ENCODE measurements at regions not wholly inside any gene's neighbourhood (a gene's known extent, or its start where the extent isn't known, plus 50 kb on each side); places are given as distances from the start of the nearest gene placed in this dataset.
"Not testable (repeated sequence)": the region's sequence is repeated elsewhere in the genome, so short reads cannot be mapped to it uniquely, and the experiment has no call there.

DNA sequence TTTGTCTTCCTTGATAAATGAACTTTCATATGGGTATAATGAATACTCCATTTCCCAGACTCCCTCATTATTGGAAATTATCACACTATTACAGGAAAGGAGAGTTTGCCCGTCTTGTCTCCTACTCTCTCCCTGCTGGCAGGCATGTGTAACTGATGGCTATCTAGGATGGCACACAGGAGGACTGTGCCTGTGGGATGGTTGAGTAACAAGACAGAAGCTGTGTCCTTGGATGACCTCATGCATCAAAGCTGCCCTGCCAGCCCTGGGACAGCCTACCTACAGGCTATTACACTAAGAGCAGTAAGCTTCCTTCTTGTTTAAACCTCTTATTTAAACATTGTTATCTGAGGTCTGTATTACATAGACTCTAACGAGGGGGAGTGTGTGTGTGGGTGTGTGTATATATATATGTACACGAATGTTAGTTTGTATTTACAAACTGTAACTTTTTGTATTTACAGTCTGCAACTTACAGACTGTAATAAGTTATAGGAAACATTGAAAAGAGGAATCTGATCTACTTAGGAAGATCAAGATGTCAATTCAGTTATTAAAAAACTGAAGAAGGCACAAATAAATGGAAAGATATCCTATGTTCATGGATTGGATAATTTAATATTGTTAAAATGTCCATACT lies 247.6 kb upstream of the ACO1 start:
- Mint-ChIP-seq H3K4me3 (no peak overlapping the region), H3K27ac (no peak overlapping the region), H3K27me3 (peaks cover 2% of the 10 kb centered on the region), H3K36me3 (ENCODE audit: low read depth) (no peaks in the 10 kb centered on the region), H3K4me1 (ENCODE audit: low read depth) (no peaks in the 10 kb centered on the region), H3K9me3 (no peaks in the 10 kb centered on the region)
- no peak for DNase-seq

DNA sequence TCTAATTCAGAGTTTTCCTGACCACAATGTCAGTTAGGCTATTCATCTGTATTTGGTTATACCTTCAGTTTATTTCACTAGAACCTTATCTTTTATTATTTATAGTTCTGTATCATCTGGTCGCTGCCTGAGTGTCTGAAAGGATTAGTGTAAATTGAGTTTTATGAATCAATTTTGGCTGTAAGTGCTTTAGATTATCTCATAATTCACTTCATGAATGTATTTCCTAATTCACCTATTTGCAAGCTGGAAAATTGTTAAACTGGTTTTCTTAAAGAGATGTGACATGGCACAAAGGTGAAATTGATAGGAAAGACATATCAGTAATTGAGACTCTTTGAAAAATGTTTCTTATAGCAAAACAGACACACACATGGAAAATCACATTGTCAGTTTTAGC lies 242.4 kb upstream of the ACO1 start:
- Mint-ChIP-seq H3K27me3 (no peaks in the 10 kb centered on the region), H3K4me1 (ENCODE audit: low read depth) (no peaks in the 10 kb centered on the region), H3K4me3 (no peak overlapping the region), H3K36me3 (ENCODE audit: low read depth) (no peaks in the 10 kb centered on the region), H3K9me3 (no peaks in the 10 kb centered on the region), H3K27ac (no peak overlapping the region)
- DNase-seq = no peak

DNA sequence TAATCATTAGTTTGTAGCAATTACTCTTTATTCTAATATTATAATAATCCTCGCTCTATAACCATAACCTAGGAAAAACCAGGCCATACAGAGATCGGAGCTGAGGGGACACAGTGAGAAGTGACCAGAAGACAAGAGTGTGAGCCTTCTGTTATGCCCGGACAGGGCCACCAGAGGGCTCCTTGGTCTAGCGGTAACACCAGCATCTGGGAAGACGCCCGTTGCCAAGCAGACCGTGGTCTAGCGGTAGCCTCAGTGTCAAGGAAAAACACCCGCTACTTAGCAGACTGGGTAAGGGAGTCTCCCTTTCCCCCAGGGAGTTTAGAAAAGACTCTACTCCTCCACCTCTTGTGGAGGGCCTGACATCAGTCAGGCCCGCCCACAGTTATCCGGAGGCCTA lies 235.9 kb upstream of the ACO1 start:
- H3K27ac Mint-ChIP-seq; DNase-seq; H3K4me1 Mint-ChIP-seq (ENCODE audit: low read depth); H3K4me3 Mint-ChIP-seq; H3K36me3 Mint-ChIP-seq (ENCODE audit: low read depth); H3K27me3 Mint-ChIP-seq; H3K9me3 Mint-ChIP-seq: not testable (repeated sequence)

DNA sequence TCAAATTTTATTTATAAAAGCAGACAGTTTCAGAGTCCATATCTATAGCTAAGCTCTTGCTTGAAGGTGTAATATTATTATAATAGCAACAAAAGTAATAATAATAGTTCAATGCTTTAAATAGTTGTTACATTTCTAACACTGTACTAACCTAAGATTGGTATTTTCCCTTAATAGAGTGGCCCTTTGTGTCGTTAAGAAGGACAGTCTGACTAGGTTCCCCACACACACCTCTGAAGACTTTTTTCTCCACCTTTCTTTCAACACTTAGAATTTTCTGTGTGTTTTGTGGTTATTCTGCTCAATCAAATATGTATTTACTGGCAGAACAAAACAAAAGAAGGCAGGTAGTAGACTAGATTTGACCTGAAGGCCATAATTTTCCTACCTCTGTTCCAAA lies 223.2 kb upstream of the ACO1 start:
- Mint-ChIP-seq H3K27ac (no peak overlapping the region), H3K36me3 (ENCODE audit: low read depth) (no peaks in the 10 kb centered on the region), H3K4me3 (no peak overlapping the region), H3K4me1 (ENCODE audit: low read depth) (no peaks in the 10 kb centered on the region), H3K27me3 (no peaks in the 10 kb centered on the region), H3K9me3 (no peaks in the 10 kb centered on the region)
- no peak for DNase-seq

DNA sequence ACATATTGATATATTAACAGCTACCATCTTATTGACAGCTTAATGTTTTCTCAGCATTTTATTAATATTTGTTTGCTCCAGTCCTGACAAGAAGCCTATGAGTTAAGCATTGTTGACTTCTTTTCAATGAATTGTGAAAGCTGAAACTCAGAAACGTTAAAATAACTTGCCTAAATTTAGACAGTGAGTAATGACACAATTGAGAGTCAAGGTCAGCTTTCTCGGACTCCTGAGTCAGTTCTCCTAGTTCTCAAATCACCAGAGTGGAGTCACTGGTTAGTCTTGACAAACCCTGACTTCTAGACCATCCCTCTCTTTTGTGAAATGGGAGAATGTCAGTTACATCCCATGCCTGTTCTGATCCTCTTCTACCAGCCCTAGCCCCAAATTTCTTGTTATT lies 222.7 kb upstream of the ACO1 start:
- DNase-seq = no peak
- no peaks in the 10 kb centered on the region for H3K27me3 Mint-ChIP-seq
- no peak overlapping the region for H3K27ac Mint-ChIP-seq
- H3K4me3 Mint-ChIP-seq = no peak overlapping the region
- H3K4me1 Mint-ChIP-seq (ENCODE audit: low read depth) = no peaks in the 10 kb centered on the region
- H3K9me3 Mint-ChIP-seq = no peaks in the 10 kb centered on the region
- H3K36me3 Mint-ChIP-seq (ENCODE audit: low read depth) = no peaks in the 10 kb centered on the region

DNA sequence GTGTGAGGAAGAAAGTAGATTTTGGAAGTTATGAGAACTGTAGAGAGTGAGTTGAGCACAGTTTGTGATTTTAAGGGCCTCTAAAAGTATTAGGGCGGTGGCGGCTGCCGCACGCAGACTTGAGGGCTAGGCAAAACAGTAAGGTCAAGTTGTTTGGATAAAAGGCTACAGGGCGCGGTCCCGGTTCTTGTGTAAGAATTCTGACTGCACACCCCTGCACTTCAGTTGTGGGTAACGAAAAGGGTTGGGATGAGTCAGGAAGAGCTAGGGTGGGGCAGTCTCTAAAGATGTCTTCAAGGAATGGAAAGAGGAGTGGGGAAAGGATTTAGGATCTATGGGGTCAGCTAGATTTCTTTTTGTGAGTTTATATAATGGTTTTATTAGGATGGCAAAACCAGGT lies 218.1 kb upstream of the ACO1 start:
- not testable (repeated sequence) for H3K4me1 Mint-ChIP-seq (ENCODE audit: low read depth); H3K36me3 Mint-ChIP-seq (ENCODE audit: low read depth); H3K27me3 Mint-ChIP-seq

DNA sequence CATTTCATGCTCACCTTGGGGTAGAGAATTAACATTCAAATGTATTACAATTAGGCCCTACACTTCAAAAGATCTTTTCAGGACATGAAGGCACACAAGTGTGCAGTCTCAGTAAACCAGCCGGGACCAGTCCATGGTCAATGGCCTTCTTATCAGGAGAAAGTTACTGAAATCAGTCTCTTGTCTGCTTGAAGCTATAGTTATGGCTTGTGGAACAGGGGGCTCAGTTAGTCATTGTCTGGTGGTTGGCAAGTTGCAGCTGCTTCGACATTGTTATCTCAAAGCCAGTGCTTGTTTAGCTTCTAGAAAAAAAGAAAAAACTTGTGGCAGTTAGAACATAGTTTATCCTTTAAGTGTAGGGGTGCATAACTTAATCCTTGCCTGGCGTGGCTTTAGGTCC lies 213.1 kb upstream of the ACO1 start:
- Mint-ChIP-seq H3K27me3 (no peaks in the 10 kb centered on the region), H3K9me3 (peaks cover 3% of the 10 kb centered on the region), H3K4me3 (no peak overlapping the region), H3K4me1 (ENCODE audit: low read depth) (no peaks in the 10 kb centered on the region), H3K27ac (no peak overlapping the region), H3K36me3 (ENCODE audit: low read depth) (no peaks in the 10 kb centered on the region)
- no peak for DNase-seq

More for the DNA sequence above, 218.1 kb upstream of the ACO1 start:
- not testable (repeated sequence) for H3K4me3 Mint-ChIP-seq, DNase-seq, H3K27ac Mint-ChIP-seq, H3K9me3 Mint-ChIP-seq

DNA sequence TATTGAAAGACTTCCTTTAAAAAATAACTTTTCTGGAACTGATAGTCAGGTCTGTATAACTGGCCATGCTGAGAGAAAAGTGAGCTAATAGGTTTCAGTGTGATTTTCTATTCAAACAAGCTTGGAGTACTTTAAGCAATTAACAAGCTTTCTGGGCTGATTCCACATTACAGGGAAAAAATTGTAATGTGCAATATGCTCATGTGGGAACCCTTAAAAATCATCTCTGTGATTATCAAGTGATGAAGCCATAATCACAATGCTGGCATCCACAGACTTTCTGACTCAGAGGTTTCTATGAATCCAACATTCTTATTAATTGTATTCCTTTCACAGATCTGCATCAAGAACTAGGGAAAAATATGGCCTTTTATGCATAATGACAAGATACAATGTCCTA lies 212.2 kb upstream of the ACO1 start:
- Mint-ChIP-seq H3K9me3 (peaks cover 3% of the 10 kb centered on the region), H3K4me1 (ENCODE audit: low read depth) (no peaks in the 10 kb centered on the region), H3K36me3 (ENCODE audit: low read depth) (no peaks in the 10 kb centered on the region), H3K4me3 (no peak overlapping the region), H3K27ac (no peak overlapping the region), H3K27me3 (no peaks in the 10 kb centered on the region)
- DNase-seq = no peak

DNA sequence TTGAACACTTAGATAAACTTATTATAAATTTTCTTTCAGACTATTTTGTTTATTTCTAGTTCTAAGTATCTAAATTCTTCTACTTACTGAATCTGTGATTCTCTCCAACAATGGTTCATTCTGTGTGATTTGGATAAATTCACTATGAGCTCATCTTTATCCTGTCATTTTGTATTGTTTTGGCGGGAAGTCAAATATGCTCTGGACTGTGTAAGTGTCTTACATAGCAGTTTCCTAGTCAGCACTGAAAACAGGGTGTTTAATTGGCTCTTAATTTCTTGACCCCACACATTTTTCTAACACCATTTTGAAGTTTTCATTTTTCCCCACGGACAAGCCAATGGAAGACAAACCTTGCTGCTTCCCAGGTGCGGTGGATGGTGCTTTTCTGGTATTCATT lies 207.0 kb upstream of the ACO1 start:
- H3K4me1 Mint-ChIP-seq (ENCODE audit: low read depth) = no peaks in the 10 kb centered on the region
- H3K27ac Mint-ChIP-seq = no peak overlapping the region
- H3K4me3 Mint-ChIP-seq = no peak overlapping the region
- no peaks in the 10 kb centered on the region for H3K36me3 Mint-ChIP-seq (ENCODE audit: low read depth)
- peaks cover 3% of the 10 kb centered on the region for H3K9me3 Mint-ChIP-seq
- no peak for DNase-seq
- no peaks in the 10 kb centered on the region for H3K27me3 Mint-ChIP-seq

DNA sequence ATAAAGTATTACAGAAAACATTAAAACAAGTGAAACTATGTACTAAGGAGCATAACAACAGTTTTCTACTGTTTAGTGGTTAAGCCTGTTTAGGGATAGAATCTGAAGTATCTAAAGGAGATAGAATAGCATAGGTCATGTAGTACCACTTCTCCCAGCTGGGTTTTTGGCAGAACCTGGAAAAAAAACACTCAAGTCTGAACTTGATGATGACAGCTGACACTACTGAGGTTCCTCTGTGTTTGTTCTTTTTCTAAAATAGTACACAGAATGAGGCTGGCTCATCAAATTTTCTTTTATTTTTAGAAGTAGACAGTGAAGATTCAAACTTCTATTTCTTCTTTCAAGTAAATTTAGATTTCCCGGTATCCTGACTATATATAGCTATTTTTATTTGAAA lies 203.8 kb upstream of the ACO1 start:
- Mint-ChIP-seq H3K27ac (no peak overlapping the region), H3K9me3 (peaks cover 3% of the 10 kb centered on the region), H3K4me1 (ENCODE audit: low read depth) (no peaks in the 10 kb centered on the region), H3K27me3 (no peaks in the 10 kb centered on the region), H3K4me3 (no peak overlapping the region), H3K36me3 (ENCODE audit: low read depth) (no peaks in the 10 kb centered on the region)
- DNase-seq = no peak

DNA sequence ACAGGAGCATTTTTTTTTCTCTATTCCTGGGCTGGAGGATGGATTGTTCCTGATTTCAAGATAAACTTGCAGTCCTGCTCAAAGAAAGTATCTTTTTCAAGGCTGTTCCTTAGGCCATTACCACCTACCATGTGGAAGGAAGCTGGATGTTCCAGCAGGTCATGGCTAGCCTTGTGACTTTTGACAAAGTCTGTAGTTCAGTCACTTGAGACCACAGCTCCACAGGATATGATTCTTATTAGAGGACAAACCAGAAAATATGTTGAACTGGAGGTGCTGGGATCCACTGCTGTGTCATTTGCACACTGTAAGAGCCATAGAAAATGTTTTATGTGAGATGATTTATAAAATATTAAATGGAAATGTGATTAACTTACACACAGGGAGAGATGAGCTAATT lies 184.2 kb upstream of the ACO1 start:
- Mint-ChIP-seq H3K9me3 (no peaks in the 10 kb centered on the region), H3K27me3 (no peaks in the 10 kb centered on the region)

DNA sequence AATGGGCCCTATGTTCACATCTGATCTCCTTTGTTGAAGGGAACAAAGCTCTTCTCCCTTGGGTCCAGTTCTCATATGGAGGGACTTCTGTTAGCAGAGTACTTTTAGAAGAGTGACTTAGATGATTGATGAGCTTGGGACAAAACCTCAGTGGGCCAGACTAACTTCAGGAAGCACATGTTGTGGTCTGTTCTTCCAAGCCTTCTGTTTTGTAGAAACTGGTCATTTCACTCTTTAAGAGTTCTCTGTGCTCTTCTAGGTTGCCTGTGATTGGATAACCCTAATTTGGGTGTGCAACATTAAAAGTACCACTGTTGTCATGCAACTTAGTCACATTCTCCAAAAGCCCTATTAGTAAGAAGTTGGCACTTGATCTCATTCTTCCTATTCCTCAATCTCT lies 183.5 kb upstream of the ACO1 start:
- Mint-ChIP-seq H3K4me3 (no peak overlapping the region), H3K9me3 (no peaks in the 10 kb centered on the region), H3K27me3 (no peaks in the 10 kb centered on the region), H3K4me1 (ENCODE audit: low read depth) (no peaks in the 10 kb centered on the region), H3K27ac (no peak overlapping the region), H3K36me3 (ENCODE audit: low read depth) (no peaks in the 10 kb centered on the region)
- no peak for DNase-seq

More for the DNA sequence above, 184.2 kb upstream of the ACO1 start:
- no peaks in the 10 kb centered on the region for H3K36me3 Mint-ChIP-seq (ENCODE audit: low read depth)
- H3K4me1 Mint-ChIP-seq (ENCODE audit: low read depth) = no peaks in the 10 kb centered on the region
- no peak overlapping the region for H3K27ac Mint-ChIP-seq
- no peak overlapping the region for H3K4me3 Mint-ChIP-seq
- no peak for DNase-seq

DNA sequence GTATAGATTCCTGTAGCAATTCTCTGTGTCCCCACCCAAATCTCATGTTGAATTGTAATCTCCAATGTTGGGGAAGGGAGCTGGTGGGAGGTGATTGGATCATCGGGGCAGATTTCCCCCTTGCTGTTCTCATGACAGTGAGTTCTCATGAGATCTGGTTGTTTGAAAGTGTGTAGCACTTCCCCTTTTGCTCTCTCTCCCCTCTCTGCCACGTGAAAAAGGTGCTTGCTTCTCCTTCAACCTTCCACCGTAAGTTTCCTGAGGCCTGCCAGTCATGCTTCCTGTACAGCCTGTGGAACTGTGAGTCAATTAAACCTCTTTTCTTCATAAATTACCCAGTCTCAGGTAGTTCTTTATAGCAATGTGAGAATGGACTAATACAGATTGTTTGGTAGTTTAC lies 175.3 kb upstream of the ACO1 start:
- not testable (repeated sequence) for H3K36me3 Mint-ChIP-seq (ENCODE audit: low read depth); H3K27me3 Mint-ChIP-seq

DNA sequence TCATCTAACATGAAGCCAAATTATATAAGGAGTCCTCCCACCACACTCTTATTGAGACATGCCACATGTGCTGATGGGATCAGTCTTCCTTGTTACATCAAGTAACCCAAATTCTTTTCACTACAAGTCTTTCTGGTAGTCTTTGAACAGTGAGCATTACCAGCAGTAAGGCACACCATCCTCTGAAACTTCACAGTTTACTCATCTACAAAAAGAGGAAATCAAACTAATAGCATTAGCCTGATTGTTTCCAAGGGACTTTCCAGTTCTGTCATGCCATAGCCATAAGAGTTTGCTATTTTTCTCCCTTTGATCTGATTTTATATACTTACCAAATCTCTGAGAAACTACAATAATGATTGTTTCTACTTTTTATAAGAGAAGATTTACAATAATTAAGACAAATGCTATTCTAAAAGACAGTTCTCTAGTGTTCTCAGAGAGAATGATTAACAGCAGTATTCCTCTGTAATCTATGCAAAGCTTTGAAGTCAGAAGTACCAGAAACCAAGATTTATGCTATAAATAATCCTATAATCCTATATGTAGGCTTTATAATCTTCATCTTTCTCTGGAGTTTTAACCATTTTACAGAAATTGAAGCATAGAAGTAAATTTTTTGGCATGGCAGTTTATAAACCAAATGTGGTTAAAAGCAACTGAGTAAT lies 166.2 kb upstream of the ACO1 start:
- Mint-ChIP-seq H3K4me3 (no peak overlapping the region), H3K4me1 (ENCODE audit: low read depth) (no peaks in the 10 kb centered on the region), H3K27ac (no peak overlapping the region), H3K36me3 (ENCODE audit: low read depth) (no peaks in the 10 kb centered on the region), H3K27me3 (no peaks in the 10 kb centered on the region), H3K9me3 (no peaks in the 10 kb centered on the region)
- no peak for DNase-seq

More for the DNA sequence above, 175.3 kb upstream of the ACO1 start:
- not testable (repeated sequence) for H3K9me3 Mint-ChIP-seq; H3K4me3 Mint-ChIP-seq; H3K27ac Mint-ChIP-seq; H3K4me1 Mint-ChIP-seq (ENCODE audit: low read depth); DNase-seq

DNA sequence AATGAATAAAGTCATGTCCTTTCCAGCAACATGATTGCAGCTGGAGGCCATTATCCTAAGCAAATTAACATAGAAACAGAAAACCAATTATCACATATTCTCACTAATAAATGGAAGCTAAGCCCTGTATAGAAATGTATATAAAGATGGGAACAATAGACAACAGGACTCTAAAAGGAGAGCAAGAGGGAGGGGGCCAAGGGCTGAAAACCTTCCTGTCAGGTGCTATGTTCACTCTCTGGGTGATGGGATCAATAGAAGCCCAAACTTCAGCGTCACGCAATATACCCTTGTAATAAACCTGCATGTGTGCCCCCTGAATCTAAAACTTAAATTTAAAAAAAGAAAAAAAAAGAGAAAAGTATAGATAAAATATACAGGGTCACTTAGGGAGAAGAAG lies 163.7 kb upstream of the ACO1 start:
- H3K36me3 Mint-ChIP-seq (ENCODE audit: low read depth) = no peaks in the 10 kb centered on the region
- H3K9me3 Mint-ChIP-seq = no peaks in the 10 kb centered on the region
- no peak overlapping the region for H3K27ac Mint-ChIP-seq
- no peak for DNase-seq
- H3K4me1 Mint-ChIP-seq (ENCODE audit: low read depth) = no peaks in the 10 kb centered on the region
- H3K27me3 Mint-ChIP-seq = no peaks in the 10 kb centered on the region
- H3K4me3 Mint-ChIP-seq = no peak overlapping the region

DNA sequence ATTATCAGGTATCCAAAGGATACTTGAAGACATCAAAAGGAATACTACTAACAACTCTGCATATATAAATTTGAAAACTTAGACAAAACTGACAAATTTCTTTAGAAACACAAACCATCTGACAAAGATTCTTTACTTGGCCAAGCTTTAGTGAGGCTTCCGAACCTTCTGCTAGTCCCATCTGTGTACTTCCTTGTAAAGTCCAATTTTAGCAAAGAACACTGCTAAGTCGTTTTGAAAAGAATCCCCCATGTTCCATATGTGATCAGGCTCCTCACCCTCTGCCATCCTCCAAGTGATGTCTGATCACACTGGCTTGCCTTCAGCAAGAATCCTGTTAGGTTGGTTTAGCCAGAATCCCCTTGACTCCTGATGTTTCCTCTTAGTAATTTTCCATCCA lies 150.0 kb upstream of the ACO1 start:
- no peaks in the 10 kb centered on the region for H3K4me1 Mint-ChIP-seq (ENCODE audit: low read depth)
- H3K27ac Mint-ChIP-seq = no peak overlapping the region
- H3K4me3 Mint-ChIP-seq = no peak overlapping the region
- no peaks in the 10 kb centered on the region for H3K9me3 Mint-ChIP-seq
- DNase-seq = no peak
- no peaks in the 10 kb centered on the region for H3K27me3 Mint-ChIP-seq
- H3K36me3 Mint-ChIP-seq (ENCODE audit: low read depth) = no peaks in the 10 kb centered on the region

Data from activated T-cell treated with anti-CD3 and anti-CD28 coated beads, Interleukin-2, amount 50 U/mL, for 24 hours (primary cell).